PC-3 (cell line): ENCODE measurements at regions not wholly inside any gene's neighbourhood (a gene's known extent, or its start where the extent isn't known, plus 50 kb on each side); places are given as distances from the start of the nearest gene placed in this dataset.

Source experiments
- ATAC-seq: fragments of 200-7000 bp; cut with Tn5 transposase; 2 replicates; pipeline ENCODE4 v1.9.1; 2020; ENCODE audit warnings: mild to moderate bottlenecking, moderate library complexity
- BruUV-seq: library from RNA; stranded (reverse); fragments of 400-500 nt; replicated peaks from 2 replicates; lab custom pipeline; 2021; lab: Mats Ljungman, UMichigan
- CTCF ChIA-PET: fragments of 300-600 bp; sonication (Branson Sonifier 250); formaldehyde crosslinking; loops from one replicate; lab custom pipeline; 2022; ENCODE audit warnings: antibody characterized with exemption; lab: Charles Lee
- POLR2A ChIA-PET: fragments of 300-600 bp; sonication (Branson Sonifier 250); formaldehyde crosslinking; loops from one replicate; lab custom pipeline; 2022; ENCODE audit warnings: antibody characterized with exemption; ENCODE audit not compliant: unreplicated experiment; lab: Charles Lee
- DNase-seq: peaks from one replicate; pipeline ENCODE4 v3.0.0-alpha.2; 2015
- H2AFZ ChIP-seq: fragments of 300-600 bp; sonication (generic); 2 replicates; pipeline ENCODE4 v1.6.0; 2016; ENCODE audit warnings: antibody characterized with exemption, low read length
- H3F3A ChIP-seq: fragments of 300-600 bp; sonication (generic); one replicate; pipeline ENCODE4 v1.6.0; 2017; ENCODE audit warnings: antibody characterized with exemption, low read length, control low read depth, mild to moderate bottlenecking; ENCODE audit not compliant: unreplicated experiment
- H3K27ac ChIP-seq: fragments of 300-600 bp; sonication (generic); 2 replicates; pipeline ENCODE4 v1.5.1; 2016; ENCODE audit warnings: mild to moderate bottlenecking, low read length
- H3K27me3 ChIP-seq: fragments of 300-600 bp; sonication (generic); 2 replicates; pipeline ENCODE4 v1.6.1; 2016; ENCODE audit warnings: low read length, mixed read lengths
- H3K36me3 ChIP-seq: fragments of 300-600 bp; sonication (generic); 2 replicates; pipeline ENCODE4 v1.6.1; 2016; ENCODE audit warnings: low read depth, mixed run types, low read length, mixed read lengths
- H3K4me1 ChIP-seq: fragments of 300-600 bp; sonication (generic); 2 replicates; pipeline ENCODE4 v1.5.1; 2016; ENCODE audit warnings: low read length; ENCODE audit not compliant: insufficient read depth
- H3K4me2 ChIP-seq: fragments of 300-600 bp; sonication (generic); 2 replicates; pipeline ENCODE4 v1.6.0; 2016; ENCODE audit warnings: low read length
- H3K4me3 ChIP-seq: fragments of 300-600 bp; sonication (generic); 2 replicates; pipeline ENCODE4 v1.5.1; 2016; ENCODE audit warnings: mild to moderate bottlenecking, low read length, mixed read lengths
- H3K79me2 ChIP-seq: fragments of 300-600 bp; sonication (generic); 2 replicates; pipeline ENCODE4 v1.6.1; 2017; ENCODE audit warnings: low read length, mixed read lengths
- H3K9ac ChIP-seq: fragments of 300-600 bp; sonication (generic); 2 replicates; pipeline ENCODE4 v1.6.0; 2016; ENCODE audit warnings: mild to moderate bottlenecking, low read length
- H3K9me2 ChIP-seq: fragments of 300-600 bp; sonication (generic); replicated peaks from 2 replicates; pipeline ENCODE4 v1.6.1; 2016; ENCODE audit warnings: mixed run types, low read length, mixed read lengths
- H3K9me3 ChIP-seq: fragments of 300-600 bp; sonication (generic); 2 replicates; pipeline ENCODE4 v1.6.1; 2016; ENCODE audit warnings: low read length, mixed read lengths
- H4K20me1 ChIP-seq: fragments of 300-600 bp; sonication (generic); 2 replicates; pipeline ENCODE4 v1.6.1; 2016; ENCODE audit warnings: low read length, mixed read lengths
- CTCF ChIP-seq: fragments of 300-600 bp; sonication (generic); conservative IDR thresholded peaks from 2 replicates; pipeline ENCODE4 v1.5.1; 2017; ENCODE audit warnings: antibody characterized with exemption, low read depth, mild to moderate bottlenecking, low read length
- EZH2 ChIP-seq: fragments of 300-600 bp; sonication (generic); IDR thresholded peaks from one replicate; pipeline ENCODE4 v1.6.1; 2017; ENCODE audit warnings: antibody characterized with exemption, mild to moderate bottlenecking, low read length; ENCODE audit not compliant: unreplicated experiment
- EZH2phosphoT487 ChIP-seq: fragments of 300-600 bp; sonication (generic); IDR thresholded peaks from 2 replicates; pipeline ENCODE4 v1.6.1; 2018; ENCODE audit warnings: mild to moderate bottlenecking, antibody characterized with exemption, low read length, borderline replicate concordance
- intact Hi-C: fragments of 100-400 bp; cut with micrococcal nuclease; formaldehyde crosslinking; loops from 2 replicates; pipeline ENCODE4 v1.9.0; 2023

- no peak for DNase-seq
- intact Hi-C loops, result no loop called here
- no peaks in the 10 kb centered on the region for H3K79me2 ChIP-seq
- no peak overlapping the region for H3K27ac ChIP-seq
- no peaks in the 10 kb centered on the region for H3K9me2 ChIP-seq
- H3K4me3 ChIP-seq, result no peak overlapping the region
- TF ChIP-seq EZH2phosphoT487 (no peak), CTCF (no peak), EZH2 (no peak)
- POLR2A ChIA-PET, result no interaction called here
- ATAC-seq, result no peak
- H2AFZ ChIP-seq, result no peak overlapping the region
- H3K9me3 ChIP-seq, result no peaks in the 10 kb centered on the region
- CTCF ChIA-PET, result no interaction called here
- H3K9ac ChIP-seq, result no peak overlapping the region
- no peaks in the 10 kb centered on the region for H3F3A ChIP-seq
- no peaks in the 10 kb centered on the region for H3K4me1 ChIP-seq
- H3K4me2 ChIP-seq, result no peak overlapping the region
- BruUV-seq, result no TSS peak
- no peaks in the 10 kb centered on the region for H3K36me3 ChIP-seq
- no peaks in the 10 kb centered on the region for H3K27me3 ChIP-seq
- no peaks in the 10 kb centered on the region for H4K20me1 ChIP-seq
Measured at GRCh38 chr10:81688459-81688858, 186.5 kb upstream of the NRG3 start.

- BruUV-seq, result no TSS peak
- CTCF ChIA-PET, result no interaction called here
- no peak overlapping the region for H3K27ac ChIP-seq
- no peak for DNase-seq
- H3K9ac ChIP-seq, result no peak overlapping the region
- no peak for ATAC-seq
- H3K79me2 ChIP-seq, result no peaks in the 10 kb centered on the region
- no peaks in the 10 kb centered on the region for H3K9me2 ChIP-seq
- no peaks in the 10 kb centered on the region for H3K9me3 ChIP-seq
- no peaks in the 10 kb centered on the region for H3K36me3 ChIP-seq
- H3F3A ChIP-seq, result no peaks in the 10 kb centered on the region
- H2AFZ ChIP-seq, result no peak overlapping the region
- TF ChIP-seq CTCF, result no peak
- POLR2A ChIA-PET, result no interaction called here
- no peaks in the 10 kb centered on the region for H4K20me1 ChIP-seq
- intact Hi-C loops, result no loop called here
- H3K4me3 ChIP-seq, result no peak overlapping the region
- no peaks in the 10 kb centered on the region for H3K27me3 ChIP-seq
- H3K4me1 ChIP-seq, result no peaks in the 10 kb centered on the region
- no peak overlapping the region for H3K4me2 ChIP-seq
Measured at GRCh38 chr10:81696609-81697388, 178.2 kb upstream of the NRG3 start.

GRCh38 chr10:81704596-81704995 is 170.4 kb upstream of the NRG3 start:
- intact Hi-C loops, result no loop called here
- Histone ChIP-seq H3K9me3 (no peaks in the 10 kb centered on the region), H3K9me2 (no peaks in the 10 kb centered on the region), H3F3A (no peaks in the 10 kb centered on the region), H3K79me2 (no peaks in the 10 kb centered on the region), H4K20me1 (no peaks in the 10 kb centered on the region), H3K36me3 (no peaks in the 10 kb centered on the region), H3K9ac (no peak overlapping the region), H3K4me3 (no peak overlapping the region), H3K4me1 (no peaks in the 10 kb centered on the region), H3K27ac (no peak overlapping the region), H3K4me2 (no peak overlapping the region), H2AFZ (no peak overlapping the region), H3K27me3 (no peaks in the 10 kb centered on the region)
- CTCF ChIA-PET, result no interaction called here
- BruUV-seq, result no TSS peak
- DNase-seq (no peak), ATAC-seq (no peak)
- POLR2A ChIA-PET, result no interaction called here
- TF ChIP-seq EZH2, result no peak
- no peak for TF ChIP-seq EZH2phosphoT487
- no peak for TF ChIP-seq CTCF
